ENCODE measurements at regions not wholly inside any gene's neighbourhood (a gene's known extent, or its start where the extent isn't known, plus 50 kb on each side); places are given as distances from the start of the nearest gene placed in this dataset.

GRCh38 chr2:128682266-128682665 lies 363.6 kb upstream of the HS6ST1 start:
- no peaks in the 10 kb centered on the region for H3K27me3 Mint-ChIP-seq
- H3K27ac Mint-ChIP-seq: no peak overlapping the region
- H3K9me3 ChIP-seq (ENCODE audit: control insufficient read depth in 1 of 2, insufficient read depth in 1 of 2, low read length in 2 of 2): no peaks in the 10 kb centered on the region
- no peak overlapping the region for H3K4me3 ChIP-seq (ENCODE audit: low read length)
- H3K36me3 ChIP-seq (ENCODE audit: insufficient read depth, low read length): no peaks in the 10 kb centered on the region
- peaks cover 7% of the 10 kb centered on the region for H3K4me1 Mint-ChIP-seq (ENCODE audit: low read depth)
- ChIA-PET POLR2A (no interaction called here), CTCF (no interaction called here)
- no peak overlapping the region for H3K4me3 Mint-ChIP-seq
- no peak overlapping the region for H3K27ac ChIP-seq (ENCODE audit: low read depth in 1 of 2, low read length in 2 of 2)
- H3K9me3 Mint-ChIP-seq: no peaks in the 10 kb centered on the region
- ATAC-seq (ENCODE audit: poor library complexity) (no peak), DNase-seq (no peak)
- no peaks in the 10 kb centered on the region for H3K36me3 Mint-ChIP-seq (ENCODE audit: low read depth)
- intact Hi-C loops (cut with DNase I, micrococcal nuclease): no loop called here
- TF ChIP-seq, protein P1, sequence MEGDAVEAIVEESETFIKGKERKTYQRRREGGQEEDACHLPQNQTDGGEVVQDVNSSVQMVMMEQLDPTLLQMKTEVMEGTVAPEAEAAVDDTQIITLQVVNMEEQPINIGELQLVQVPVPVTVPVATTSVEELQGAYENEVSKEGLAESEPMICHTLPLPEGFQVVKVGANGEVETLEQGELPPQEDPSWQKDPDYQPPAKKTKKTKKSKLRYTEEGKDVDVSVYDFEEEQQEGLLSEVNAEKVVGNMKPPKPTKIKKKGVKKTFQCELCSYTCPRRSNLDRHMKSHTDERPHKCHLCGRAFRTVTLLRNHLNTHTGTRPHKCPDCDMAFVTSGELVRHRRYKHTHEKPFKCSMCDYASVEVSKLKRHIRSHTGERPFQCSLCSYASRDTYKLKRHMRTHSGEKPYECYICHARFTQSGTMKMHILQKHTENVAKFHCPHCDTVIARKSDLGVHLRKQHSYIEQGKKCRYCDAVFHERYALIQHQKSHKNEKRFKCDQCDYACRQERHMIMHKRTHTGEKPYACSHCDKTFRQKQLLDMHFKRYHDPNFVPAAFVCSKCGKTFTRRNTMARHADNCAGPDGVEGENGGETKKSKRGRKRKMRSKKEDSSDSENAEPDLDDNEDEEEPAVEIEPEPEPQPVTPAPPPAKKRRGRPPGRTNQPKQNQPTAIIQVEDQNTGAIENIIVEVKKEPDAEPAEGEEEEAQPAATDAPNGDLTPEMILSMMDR (IDR thresholded peaks at IDR 0.05): no peak
- peaks cover 0 to 4% of the 10 kb centered on the region in 2 experiments for H3K27me3 ChIP-seq (ENCODE audit: control insufficient read depth in 1 of 2, insufficient read depth in 2 of 2, low read length in 2 of 2)
- H3K4me1 ChIP-seq (ENCODE audit: insufficient read depth, low read length): no peaks in the 10 kb centered on the region

- Mint-ChIP-seq H3K4me1 (ENCODE audit: low read depth) (peaks cover 8% of the 10 kb centered on the region), H3K27me3 (no peaks in the 10 kb centered on the region), H3K4me3 (no peak overlapping the region), H3K36me3 (ENCODE audit: low read depth) (no peaks in the 10 kb centered on the region), H3K9me3 (no peaks in the 10 kb centered on the region), H3K27ac (no peak overlapping the region)
- H3K4me1 ChIP-seq (ENCODE audit: insufficient read depth, low read length): no peaks in the 10 kb centered on the region
- no peak overlapping the region for H3K27ac ChIP-seq (ENCODE audit: low read depth in 1 of 2, low read length in 2 of 2)
- H3K36me3 ChIP-seq (ENCODE audit: insufficient read depth, low read length): no peaks in the 10 kb centered on the region
- peaks cover 0 to 4% of the 10 kb centered on the region in 2 experiments for H3K27me3 ChIP-seq (ENCODE audit: control insufficient read depth in 1 of 2, insufficient read depth in 2 of 2, low read length in 2 of 2)
- intact Hi-C loops (cut with DNase I, micrococcal nuclease): no loop called here
- ChIA-PET POLR2A (no interaction called here), CTCF (no interaction called here)
- no peaks in the 10 kb centered on the region for H3K9me3 ChIP-seq (ENCODE audit: control insufficient read depth in 1 of 2, insufficient read depth in 1 of 2, low read length in 2 of 2)
- H3K4me3 ChIP-seq (ENCODE audit: low read length): no peak overlapping the region
- TF ChIP-seq, protein P1 (IDR thresholded peaks at IDR 0.05): no peak
- DNase-seq: no peak
- ATAC-seq (ENCODE audit: poor library complexity): no peak
Observed at GRCh38 chr2:128682729-128683284, 364.1 kb upstream of the HS6ST1 start.

- POLR2A ChIA-PET: no interaction called here
- Histone ChIP-seq H3K9me3 (ENCODE audit: control insufficient read depth in 1 of 2, insufficient read depth in 1 of 2, low read length in 2 of 2) (no peaks in the 10 kb centered on the region), H3K36me3 (ENCODE audit: insufficient read depth, low read length) (no peaks in the 10 kb centered on the region), H3K4me1 (ENCODE audit: insufficient read depth, low read length) (no peaks in the 10 kb centered on the region), H3K4me3 (ENCODE audit: low read length) (no peak overlapping the region), H3K27me3 (ENCODE audit: control insufficient read depth in 1 of 2, insufficient read depth in 2 of 2, low read length in 2 of 2) (peaks cover 0 to 4% of the 10 kb centered on the region in 2 experiments), H3K27ac (ENCODE audit: low read depth in 1 of 2, low read length in 2 of 2) (no peak overlapping the region)
- TF ChIP-seq, protein P1 (IDR thresholded peaks at IDR 0.05): no peak
- ATAC-seq (ENCODE audit: poor library complexity): no peak
- H3K4me1 Mint-ChIP-seq (ENCODE audit: low read depth): peaks cover 8% of the 10 kb centered on the region
- H3K9me3 Mint-ChIP-seq: no peaks in the 10 kb centered on the region
- no peaks in the 10 kb centered on the region for H3K27me3 Mint-ChIP-seq
- H3K36me3 Mint-ChIP-seq (ENCODE audit: low read depth): no peaks in the 10 kb centered on the region
- DNase-seq: no peak
- CTCF ChIA-PET: no interaction called here
- intact Hi-C loops (cut with DNase I, micrococcal nuclease): no loop called here
- H3K27ac Mint-ChIP-seq: no peak overlapping the region
- no peak overlapping the region for H3K4me3 Mint-ChIP-seq
Observed at GRCh38 chr2:128684523-128684922, 365.9 kb upstream of the HS6ST1 start.

Data from CD4-positive, alpha-beta T cell (primary cell).